ENCODE measurements at regions not wholly inside any gene's neighbourhood (a gene's known extent, or its start where the extent isn't known, plus 50 kb on each side); places are given as distances from the start of the nearest gene placed in this dataset.

GRCh38 chr9:13358128-13358527 lies 78.6 kb upstream of the MPDZ start:
- H3K4me3 ChIP-seq (ENCODE audit: control extremely low read depth in 1 of 5, extremely low read depth in 1 of 5, insufficient read depth in 1 of 5, low read depth in 2 of 5, low read length in 4 of 5), result no peak overlapping the region
- DNase-seq, result no peak
- no peaks in the 10 kb centered on the region for H3K36me3 ChIP-seq (replicated peaks in 1 of 2; ENCODE audit: control extremely low read depth in 1 of 2, control insufficient read depth in 1 of 2, extremely low read depth in 1 of 2, insufficient read depth in 2 of 2, low read length in 1 of 2)
- intact Hi-C loops (cut with micrococcal nuclease), result no loop called here
- no peak overlapping the region for H3K9ac ChIP-seq (ENCODE audit: low read length)
- no peak overlapping the region for H3K27ac Mint-ChIP-seq
- peaks cover 0 to 3% (median 0%) of the 10 kb centered on the region in 3 donors for H3K9me3 ChIP-seq (ENCODE audit: control extremely low read depth in 1 of 3, control insufficient read depth in 2 of 3, insufficient read depth in 1 of 3, low read length in 2 of 3)
- H2AFZ ChIP-seq (ENCODE audit: insufficient read depth, low read depth, low read length, poor library complexity, severe bottlenecking), result no peak overlapping the region
- no peak for ATAC-seq (ENCODE audit: low read depth)
- no peak overlapping the region for H3K4me3 Mint-ChIP-seq
- H3K4me1 ChIP-seq (ENCODE audit: control insufficient read depth in 2 of 2, insufficient read depth in 2 of 2, low read length in 2 of 2), result no peaks in the 10 kb centered on the region
- POLR2A ChIA-PET, result no interaction called here
- H3K9me3 Mint-ChIP-seq (ENCODE audit: insufficient read depth), result no peaks in the 10 kb centered on the region
- H3K4me2 ChIP-seq (replicated peaks; ENCODE audit: low read depth, low read length, poor library complexity, severe bottlenecking), result no peak overlapping the region
- H4K20me1 ChIP-seq (ENCODE audit: control insufficient read depth, insufficient read depth, low read length, poor library complexity, severe bottlenecking), result no peaks in the 10 kb centered on the region
- H3K79me2 ChIP-seq (ENCODE audit: control insufficient read depth, insufficient read depth, low read length), result no peaks in the 10 kb centered on the region
- CTCF ChIA-PET, result no interaction called here
- H3K27me3 Mint-ChIP-seq, result no peaks in the 10 kb centered on the region
- H3K4me1 Mint-ChIP-seq, result no peaks in the 10 kb centered on the region
- no peak overlapping the region for H3K27ac ChIP-seq (ENCODE audit: low read length in 2 of 2)
- H3K27me3 ChIP-seq (replicated peaks in 1 of 4; ENCODE audit: control extremely low read depth in 1 of 4, control insufficient read depth in 3 of 4, insufficient read depth in 4 of 4, low read length in 3 of 4), result no peaks in the 10 kb centered on the region
- TF ChIP-seq CTCF (IDR thresholded peaks at IDR 0.05), result no peak
- no peak for TF ChIP-seq EZH2 (IDR thresholded peaks at IDR 0.05; ENCODE audit: borderline replicate concordance, insufficient read depth, low read depth, low read length, poor library complexity, severe bottlenecking)

DNA sequence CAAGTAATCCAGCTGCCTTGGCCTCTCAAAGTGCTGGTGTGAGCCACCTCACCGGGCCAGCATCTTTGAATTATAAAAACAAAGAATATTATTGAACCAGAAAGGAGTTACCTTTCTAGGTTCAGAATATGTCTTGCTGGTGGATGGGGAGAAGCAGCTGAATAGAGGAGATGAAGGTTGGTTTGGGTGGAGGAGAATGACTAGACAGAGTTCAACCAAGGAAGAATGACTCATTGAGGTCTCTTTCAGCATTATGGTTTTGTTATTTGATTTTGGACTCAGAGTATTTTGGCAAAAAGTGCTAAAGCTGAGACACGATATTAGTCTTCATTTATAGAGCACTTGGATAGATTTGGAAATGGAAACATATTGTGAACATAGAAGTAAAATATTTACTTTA lies 75.2 kb upstream of the MPDZ start:
- DNase-seq (no peak), ATAC-seq (ENCODE audit: low read depth) (no peak)
- no peak overlapping the region for H3K27ac ChIP-seq (ENCODE audit: low read length in 2 of 2)
- Mint-ChIP-seq H3K4me1 (no peaks in the 10 kb centered on the region), H3K4me3 (no peak overlapping the region), H3K27me3 (no peaks in the 10 kb centered on the region), H3K9me3 (ENCODE audit: insufficient read depth) (no peaks in the 10 kb centered on the region), H3K27ac (no peak overlapping the region)
- H3K9me3 ChIP-seq (ENCODE audit: control extremely low read depth in 1 of 3, control insufficient read depth in 2 of 3, insufficient read depth in 1 of 3, low read length in 2 of 3), result peaks cover 0 to 3% (median 0%) of the 10 kb centered on the region in 3 donors
- H3K27me3 ChIP-seq (replicated peaks in 1 of 4; ENCODE audit: control extremely low read depth in 1 of 4, control insufficient read depth in 3 of 4, insufficient read depth in 4 of 4, low read length in 3 of 4), result no peaks in the 10 kb centered on the region
- intact Hi-C loops (cut with micrococcal nuclease), result loop anchor here (5.0 kb wide), 2 partner anchors 998 to 1413 kb away; no protein-coding TSS in a partner anchor
- CTCF ChIA-PET, result no interaction called here
- POLR2A ChIA-PET, result no interaction called here
- H4K20me1 ChIP-seq (ENCODE audit: control insufficient read depth, insufficient read depth, low read length, poor library complexity, severe bottlenecking), result no peaks in the 10 kb centered on the region
- H2AFZ ChIP-seq (ENCODE audit: insufficient read depth, low read depth, low read length, poor library complexity, severe bottlenecking), result no peak overlapping the region
- H3K4me1 ChIP-seq (ENCODE audit: control insufficient read depth in 2 of 2, insufficient read depth in 2 of 2, low read length in 2 of 2), result no peaks in the 10 kb centered on the region
- no peak overlapping the region for H3K9ac ChIP-seq (ENCODE audit: low read length)
- no peak overlapping the region for H3K4me3 ChIP-seq (ENCODE audit: control extremely low read depth in 1 of 5, extremely low read depth in 1 of 5, insufficient read depth in 1 of 5, low read depth in 2 of 5, low read length in 4 of 5)
- H3K36me3 ChIP-seq (replicated peaks in 1 of 2; ENCODE audit: control extremely low read depth in 1 of 2, control insufficient read depth in 1 of 2, extremely low read depth in 1 of 2, insufficient read depth in 2 of 2, low read length in 1 of 2), result no peaks in the 10 kb centered on the region
- WGBS (ENCODE audit: insufficient coverage), result no CpG with 5 or more reads among the region's 2 CpGs
- no peak for TF ChIP-seq EZH2 (IDR thresholded peaks at IDR 0.05; ENCODE audit: borderline replicate concordance, insufficient read depth, low read depth, low read length, poor library complexity, severe bottlenecking)
- no peak for TF ChIP-seq CTCF (IDR thresholded peaks at IDR 0.05)
- H3K4me2 ChIP-seq (replicated peaks; ENCODE audit: low read depth, low read length, poor library complexity, severe bottlenecking), result no peak overlapping the region
- no peaks in the 10 kb centered on the region for H3K79me2 ChIP-seq (ENCODE audit: control insufficient read depth, insufficient read depth, low read length)

Measured in B cell (primary cell).